ENCODE measurements at regions not wholly inside any gene's neighbourhood (a gene's known extent, or its start where the extent isn't known, plus 50 kb on each side); places are given as distances from the start of the nearest gene placed in this dataset.

- POLR2A ChIA-PET = no interaction called here
- no peak for TF ChIP-seq JUNB (CRISPR knock-in tag; conservative IDR thresholded peaks at IDR 0.05)
- TF ChIP-seq NCOA6 (IDR thresholded peaks at IDR 0.05) = no peak
- no peak for TF ChIP-seq SAP30 (IDR thresholded peaks at IDR 0.05; ENCODE audit: borderline replicate concordance, insufficient read depth, low read depth, low read length, poor library complexity, severe bottlenecking)
- no peak for TF ChIP-seq ZC3H11A (IDR thresholded peaks at IDR 0.05; ENCODE audit: low read depth, low read length)
- no peak for TF ChIP-seq MTA2 (IDR thresholded peaks at IDR 0.05; ENCODE audit: low read depth)
- no peak for TF ChIP-seq ERF (CRISPR knock-in tag; IDR thresholded peaks at IDR 0.05)
- TF ChIP-seq MITF (IDR thresholded peaks at IDR 0.05) = no peak
- no peak for TF ChIP-seq PHTF2 (CRISPR knock-in tag; IDR thresholded peaks at IDR 0.05)
- TF ChIP-seq IRF9 (tag; IDR thresholded peaks at IDR 0.05) = no peak
- no peak for TF ChIP-seq HNRNPH1 (optimal IDR thresholded peaks at IDR 0.05; ENCODE audit: low read depth, low read length)
- no peak for TF ChIP-seq ZBTB49 (CRISPR knock-in tag; IDR thresholded peaks at IDR 0.05; ENCODE audit: borderline replicate concordance)
- TF ChIP-seq ZNF280B (CRISPR knock-in tag; IDR thresholded peaks at IDR 0.05) = no peak
- no peak for TF ChIP-seq CHAMP1 (IDR thresholded peaks at IDR 0.05)
- TF ChIP-seq ILK (tag; IDR thresholded peaks at IDR 0.05; ENCODE audit: borderline replicate concordance, low read depth) = no peak
- TF ChIP-seq ADNP (tag; IDR thresholded peaks at IDR 0.05) = no peak
Observed at GRCh38 chr2:8379549-8379948, 302.3 kb upstream of the ID2 start.

More at GRCh38 chr2:8379549-8379948, 302.3 kb upstream of the ID2 start:
- Histone ChIP-seq H3K27ac (ENCODE audit: extremely low read depth, low read depth, low read length) (no peak overlapping the region), H3K4me1 (replicated peaks in 1 of 2; ENCODE audit: control insufficient read depth in 2 of 2, insufficient read depth in 2 of 2, low read length in 2 of 2) (no peaks in the 10 kb centered on the region), H3K9ac (ENCODE audit: insufficient read depth in 1 of 2, low read depth in 2 of 2, low read length in 2 of 2) (no peak overlapping the region), H3K9me1 (ENCODE audit: control insufficient read depth, insufficient read depth, low read length) (no peaks in the 10 kb centered on the region), H3K9me3 (replicated peaks; ENCODE audit: control insufficient read depth, insufficient read depth, low read depth, low read length) (no peaks in the 10 kb centered on the region), H3K4me3 (no peak overlapping the region), H3K27me3 (ENCODE audit: control insufficient read depth in 2 of 2, insufficient read depth in 2 of 2, low read length in 2 of 2) (peaks cover 8 to 21% of the 10 kb centered on the region in 2 experiments; a peak in 3 of 5 replicates), H3K36me3 (ENCODE audit: control insufficient read depth, insufficient read depth, low read length) (no peaks in the 10 kb centered on the region), H4K20me1 (replicated peaks; ENCODE audit: control insufficient read depth, insufficient read depth, low read length) (no peaks in the 10 kb centered on the region), H3K79me2 (ENCODE audit: control insufficient read depth, insufficient read depth, low read length) (no peaks in the 10 kb centered on the region), H2AFZ (ENCODE audit: low read depth, low read length) (no peak overlapping the region), H3K4me2 (ENCODE audit: insufficient read depth, low read length) (no peak overlapping the region)
- in situ Hi-C loops (cut with MboI) (no loop called here), intact Hi-C loops (cut with micrococcal nuclease) (no loop called here)
- no peak for FAIRE-seq
- CTCF ChIA-PET (ENCODE audit: low intra/inter-chr PET ratio) = no interaction called here
- ATAC-seq = no peak
- WGBS (ENCODE audit: insufficient coverage, low coverage, missing lambda C conversion rate) = 1% methylated on average over 4 of the region's 4 CpGs
- BruUV-seq (replicated peaks) = no TSS peak
- no peak for DNase-seq (ENCODE audit: extremely low read depth in 1 of 4, low spot score in 3 of 4)

Measured in K562 (cell line).